IMR-90 (cell line): ENCODE measurements at regions not wholly inside any gene's neighbourhood (a gene's known extent, or its start where the extent isn't known, plus 50 kb on each side); places are given as distances from the start of the nearest gene placed in this dataset.

Experiments
- ATAC-seq: fragments of 200-7000 bp; cut with Tn5 transposase; 2 replicates; pipeline ENCODE4 v1.9.1; 2020; ENCODE audit warnings: low read depth, mild to moderate bottlenecking, moderate library complexity
- BruUV-seq: library from RNA; stranded (reverse); fragments of 400-500 nt; replicated peaks from 2 replicates; lab custom pipeline; 2021; lab: Mats Ljungman, UMichigan
- CTCF ChIA-PET: fragments of 300-600 bp; formaldehyde crosslinking; extraction: SDS; loops from one replicate; lab custom pipeline; 2021; ENCODE audit warnings: antibody characterized with exemption; lab: Yijun Ruan, JAX
- POLR2A ChIA-PET: fragments of 300-600 bp; sonication (Branson Sonifier 250); formaldehyde crosslinking; loops from one replicate; lab custom pipeline; 2022; ENCODE audit warnings: antibody characterized with exemption; ENCODE audit not compliant: unreplicated experiment; lab: Charles Lee
- DNase-seq: peaks from one replicate; pipeline ENCODE4 v3.0.0; 2013
- H2AFZ ChIP-seq: replicated peaks from 2 replicates; pipeline ENCODE3; 2013; ENCODE audit warnings: low read length, mild to moderate bottlenecking; ENCODE audit not compliant: poor library complexity
- H2AK5ac ChIP-seq: 2 replicates; pipeline ENCODE4 v1.6.1; 2013; ENCODE audit warnings: low read depth, low read length, inconsistent platforms
- H2AK9ac ChIP-seq: replicated peaks from 2 replicates; pipeline ENCODE3; 2013; ENCODE audit warnings: mild to moderate bottlenecking, low read depth, low read length, moderate library complexity; ENCODE audit not compliant: poor library complexity
- H2BK120ac ChIP-seq: 2 replicates; pipeline ENCODE4 v1.6.1; 2013; ENCODE audit warnings: low read depth, low read length, inconsistent platforms
- H2BK15ac ChIP-seq: 3 replicates; pipeline ENCODE4 v1.6.1; 2013; ENCODE audit warnings: low read depth, low read length, inconsistent platforms
- H2BK20ac ChIP-seq: 2 replicates; pipeline ENCODE4 v1.6.1; 2013; ENCODE audit warnings: low read depth, mild to moderate bottlenecking, inconsistent platforms, low read length, moderate library complexity
- H2BK5ac ChIP-seq: 2 replicates; pipeline ENCODE4 v1.6.1; 2013; ENCODE audit warnings: mild to moderate bottlenecking, low read depth, low read length, inconsistent platforms; ENCODE audit not compliant: poor library complexity, severe bottlenecking
- H3K14ac ChIP-seq: replicated peaks from 2 replicates; pipeline ENCODE4 v1.6.1; 2013; ENCODE audit warnings: low read depth, low read length, inconsistent platforms
- H3K18ac ChIP-seq: 2 replicates; pipeline ENCODE4 v1.6.1; 2013; ENCODE audit warnings: low read depth, low read length, control low read depth
- H3K23ac ChIP-seq: 2 replicates; pipeline ENCODE4 v1.6.1; 2013; ENCODE audit warnings: low read depth, low read length, inconsistent platforms
- H3K27ac ChIP-seq: 2 replicates; pipeline ENCODE4 v1.5.1; 2013; ENCODE audit warnings: mild to moderate bottlenecking, control low read depth, low read length; ENCODE audit not compliant: insufficient read depth
- H3K27me3 ChIP-seq: 2 replicates; pipeline ENCODE4 v1.6.1; 2013; ENCODE audit warnings: low read length; ENCODE audit not compliant: control insufficient read depth, insufficient read depth
- H3K36me3 ChIP-seq: 2 replicates; pipeline ENCODE4 v1.6.1; 2013; ENCODE audit warnings: low read length, mixed read lengths; ENCODE audit not compliant: control insufficient read depth, insufficient read depth
- H3K4ac ChIP-seq: 2 replicates; pipeline ENCODE4 v1.6.1; 2013; ENCODE audit warnings: low read depth, low read length, inconsistent platforms
- H3K4me1 ChIP-seq: 2 replicates; pipeline ENCODE4 v1.6.1; 2013; ENCODE audit warnings: low read length, mixed read lengths; ENCODE audit not compliant: control insufficient read depth, insufficient read depth
- H3K4me2 ChIP-seq: 2 replicates; pipeline ENCODE4 v1.6.1; 2013; ENCODE audit warnings: low read depth, mild to moderate bottlenecking, control low read depth, low read length, moderate library complexity
- H3K4me3 ChIP-seq: 2 replicates; pipeline ENCODE4 v1.5.1; 2013; ENCODE audit warnings: low read depth, mild to moderate bottlenecking, control low read depth, low read length, moderate library complexity; ENCODE audit not compliant: insufficient read depth
- H3K56ac ChIP-seq: 2 replicates; pipeline ENCODE4 v1.6.1; 2013; ENCODE audit warnings: low read length, inconsistent platforms; ENCODE audit not compliant: insufficient read depth; ENCODE audit errors: extremely low read depth
- H3K79me1 ChIP-seq, 2 experiments: 2 replicates each; pipeline ENCODE4 v1.6.1; 2013; ENCODE audit warnings: low read length in 2 of 2, inconsistent platforms in 1 of 2, low read depth in 1 of 2
- H3K9ac ChIP-seq: 2 replicates; pipeline ENCODE4 v1.6.1; 2013; ENCODE audit warnings: low read depth, low read length, control low read depth
- H3K9me1 ChIP-seq: 2 replicates; pipeline ENCODE4 v1.6.1; 2013; ENCODE audit warnings: low read length, inconsistent platforms; ENCODE audit not compliant: insufficient read depth
- H3K9me3 ChIP-seq: 2 replicates; pipeline ENCODE4 v1.6.1; 2013; ENCODE audit warnings: low read length; ENCODE audit not compliant: control insufficient read depth, insufficient read depth
- H4K20me1 ChIP-seq: 2 replicates; pipeline ENCODE4 v1.6.1; 2013; ENCODE audit warnings: low read length, inconsistent platforms; ENCODE audit not compliant: insufficient read depth
- H4K5ac ChIP-seq: 2 replicates; pipeline ENCODE4 v1.6.1; 2013; ENCODE audit warnings: mild to moderate bottlenecking, low read depth, low read length, control low read depth
- H4K8ac ChIP-seq, 2 experiments: 2 replicates each; pipeline ENCODE4 v1.6.1; 2013; ENCODE audit warnings: low read depth in 2 of 2, low read length in 2 of 2, control low read depth in 1 of 2, inconsistent platforms in 1 of 2
- H4K91ac ChIP-seq: 2 replicates; pipeline ENCODE4 v1.6.1; 2013; ENCODE audit warnings: low read depth, low read length, inconsistent platforms; ENCODE audit not compliant: insufficient read depth
- BHLHE40 ChIP-seq: fragments of 150-350 bp; IDR thresholded peaks from 2 replicates; pipeline ENCODE4 v1.6.1; 2016; ENCODE audit warnings: mild to moderate bottlenecking, low read depth, low read length
- CEBPB ChIP-seq: IDR thresholded peaks from 2 replicates; pipeline ENCODE4 v1.6.1; 2012; ENCODE audit warnings: low read depth, low read length, improper control_type of control experiment
- CHD1 ChIP-seq: IDR thresholded peaks from 2 replicates; pipeline ENCODE4 v1.6.1; 2012; ENCODE audit warnings: low read depth, low read length, improper control_type of control experiment
- FOS ChIP-seq: fragments of 150-350 bp; IDR thresholded peaks from 2 replicates; pipeline ENCODE4 v1.6.1; 2016; ENCODE audit warnings: low read depth, low read length
- MAFK ChIP-seq: IDR thresholded peaks from 2 replicates; pipeline ENCODE4 v1.6.1; 2012; ENCODE audit warnings: low read depth, low read length, improper control_type of control experiment
- MAZ ChIP-seq: IDR thresholded peaks from 2 replicates; pipeline ENCODE4 v1.6.1; 2012; ENCODE audit warnings: low read depth, mild to moderate bottlenecking, low read length, improper control_type of control experiment, moderate library complexity, borderline replicate concordance
- MXI1 ChIP-seq: IDR thresholded peaks from 2 replicates; pipeline ENCODE4 v1.6.1; 2012; ENCODE audit warnings: low read depth, mild to moderate bottlenecking, low read length, moderate library complexity, borderline replicate concordance
- NFE2L2 ChIP-seq: fragments of 150-350 bp; IDR thresholded peaks from 2 replicates; pipeline ENCODE4 v1.6.1; 2016; ENCODE audit warnings: low read depth, mild to moderate bottlenecking, low read length
- POLR2A ChIP-seq: IDR thresholded peaks from 2 replicates; pipeline ENCODE4 v1.6.1; 2012; ENCODE audit warnings: mild to moderate bottlenecking, low read depth, low read length
- RAD21 ChIP-seq: IDR thresholded peaks from 2 replicates; pipeline ENCODE4 v1.6.1; 2012; ENCODE audit warnings: low read length, improper control_type of control experiment
- RCOR1 ChIP-seq: IDR thresholded peaks from 2 replicates; pipeline ENCODE4 v1.6.1; 2012; ENCODE audit warnings: mild to moderate bottlenecking, low read length, improper control_type of control experiment; ENCODE audit not compliant: insufficient replicate concordance
- RFX5 ChIP-seq: IDR thresholded peaks from 2 replicates; pipeline ENCODE4 v1.8.0; 2012; ENCODE audit warnings: low read depth, mild to moderate bottlenecking, low read length, moderate library complexity
- SMC3 ChIP-seq: fragments of 150-350 bp; IDR thresholded peaks from 2 replicates; pipeline ENCODE4 v1.6.1; 2016; ENCODE audit warnings: low read depth, mild to moderate bottlenecking, antibody characterized with exemption, low read length, moderate library complexity
- WGBS, 2 experiments: methylation state at CpG; one replicate each; pipeline versions ENCODE4 v1.1.5 to v1.1.7; 2013; ENCODE audit warnings: missing lambda C conversion rate in 2 of 2; ENCODE audit not compliant: insufficient read length in 1 of 2; ENCODE audit errors: extremely low coverage in 2 of 2; 5-methylcytosine and 5-hydroxymethylcytosine counted together
- dilution Hi-C: fragments of 300-500 bp; cut with HindIII; formaldehyde crosslinking; loops from one replicate; pipeline ENCODE4 v1.14.3; 2018; ENCODE audit warnings: low sequenced_read_pairs; ENCODE audit not compliant: unreplicated experiment
- in situ Hi-C: fragments of 300-500 bp; cut with MboI; formaldehyde crosslinking; loops from 3 replicates; pipeline ENCODE4 v1.14.3; 2019; ENCODE audit warnings: low sequenced_read_pairs, inconsistent platforms, mixed read lengths
- intact Hi-C: fragments of 100-400 bp; cut with micrococcal nuclease; formaldehyde crosslinking; loops from 2 replicates; pipeline ENCODE4 v1.10.0; 2022
- TF ChIP-seq, protein P1 (sequence below): fragments of 150-350 bp; IDR thresholded peaks from 2 replicates; pipeline ENCODE4 v1.6.1; 2017; ENCODE audit warnings: mild to moderate bottlenecking, antibody characterized with exemption, low read length, low read depth
- TF ChIP-seq, protein P2 (sequence below): fragments of 150-350 bp; IDR thresholded peaks from 2 replicates; pipeline ENCODE4 v1.6.1; 2016; ENCODE audit warnings: low read depth, mild to moderate bottlenecking, low read length, moderate library complexity, borderline replicate concordance
- TF ChIP-seq, protein P3 (sequence below): conservative IDR thresholded peaks from 2 replicates; pipeline ENCODE4 v1.5.1; 2012; ENCODE audit warnings: mild to moderate bottlenecking, low read depth, low read length, improper control_type of control experiment

DNA sequence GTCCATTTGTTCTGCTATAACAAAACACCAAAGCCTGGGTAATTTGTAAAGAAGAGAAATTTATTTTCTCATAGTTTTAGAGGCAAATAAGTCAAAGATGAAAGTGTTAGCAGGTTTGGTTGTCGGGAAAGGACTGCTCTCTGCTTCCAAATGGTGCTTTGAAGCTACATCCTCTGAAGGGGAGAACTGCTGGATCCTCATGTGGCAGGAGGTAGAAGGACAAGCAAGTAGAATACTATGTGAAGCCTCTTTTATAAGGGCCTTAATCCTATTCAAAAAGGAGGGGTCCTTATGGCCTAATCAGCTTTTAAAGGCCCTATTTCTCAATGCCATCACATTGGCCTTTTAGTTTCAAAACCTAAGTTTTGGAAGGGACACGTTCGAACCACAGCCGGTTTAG is 826.0 kb upstream of the EPHA7 start:
- POLR2A ChIA-PET = no interaction called here
- Histone ChIP-seq H3K4me2 (no peak overlapping the region), H3K9ac (no peak overlapping the region), H3K9me3 (no peaks in the 10 kb centered on the region), H2BK20ac (no peak overlapping the region), H3K4me1 (no peaks in the 10 kb centered on the region), H4K91ac (no peak overlapping the region), H3K9me1 (no peaks in the 10 kb centered on the region), H3K14ac (no peak overlapping the region), H2BK120ac (no peak overlapping the region), H2AFZ (no peak overlapping the region), H4K20me1 (no peaks in the 10 kb centered on the region), H3K27ac (no peak overlapping the region), H3K4ac (no peak overlapping the region), H3K18ac (no peak overlapping the region), H3K36me3 (no peaks in the 10 kb centered on the region), H3K56ac (no peak overlapping the region), H2AK9ac (no peak overlapping the region), H4K8ac (no peak overlapping the region), H3K4me3 (no peak overlapping the region), H2BK15ac (no peak overlapping the region), H2AK5ac (no peak overlapping the region), H3K27me3 (no peaks in the 10 kb centered on the region), H3K79me1 (no peaks in the 10 kb centered on the region), H3K23ac (no peak overlapping the region), H4K5ac (no peak overlapping the region), H2BK5ac (no peak overlapping the region)
- dilution Hi-C loops = no loop called here
- no peak for TF ChIP-seq MAFK
- TF ChIP-seq POLR2A = no peak
- TF ChIP-seq, protein P1, sequence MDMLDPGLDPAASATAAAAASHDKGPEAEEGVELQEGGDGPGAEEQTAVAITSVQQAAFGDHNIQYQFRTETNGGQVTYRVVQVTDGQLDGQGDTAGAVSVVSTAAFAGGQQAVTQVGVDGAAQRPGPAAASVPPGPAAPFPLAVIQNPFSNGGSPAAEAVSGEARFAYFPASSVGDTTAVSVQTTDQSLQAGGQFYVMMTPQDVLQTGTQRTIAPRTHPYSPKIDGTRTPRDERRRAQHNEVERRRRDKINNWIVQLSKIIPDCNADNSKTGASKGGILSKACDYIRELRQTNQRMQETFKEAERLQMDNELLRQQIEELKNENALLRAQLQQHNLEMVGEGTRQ = no peak
- no peak for TF ChIP-seq CEBPB
- TF ChIP-seq, protein P2, sequence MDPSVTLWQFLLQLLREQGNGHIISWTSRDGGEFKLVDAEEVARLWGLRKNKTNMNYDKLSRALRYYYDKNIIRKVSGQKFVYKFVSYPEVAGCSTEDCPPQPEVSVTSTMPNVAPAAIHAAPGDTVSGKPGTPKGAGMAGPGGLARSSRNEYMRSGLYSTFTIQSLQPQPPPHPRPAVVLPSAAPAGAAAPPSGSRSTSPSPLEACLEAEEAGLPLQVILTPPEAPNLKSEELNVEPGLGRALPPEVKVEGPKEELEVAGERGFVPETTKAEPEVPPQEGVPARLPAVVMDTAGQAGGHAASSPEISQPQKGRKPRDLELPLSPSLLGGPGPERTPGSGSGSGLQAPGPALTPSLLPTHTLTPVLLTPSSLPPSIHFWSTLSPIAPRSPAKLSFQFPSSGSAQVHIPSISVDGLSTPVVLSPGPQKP = no peak
- TF ChIP-seq, protein P3, sequence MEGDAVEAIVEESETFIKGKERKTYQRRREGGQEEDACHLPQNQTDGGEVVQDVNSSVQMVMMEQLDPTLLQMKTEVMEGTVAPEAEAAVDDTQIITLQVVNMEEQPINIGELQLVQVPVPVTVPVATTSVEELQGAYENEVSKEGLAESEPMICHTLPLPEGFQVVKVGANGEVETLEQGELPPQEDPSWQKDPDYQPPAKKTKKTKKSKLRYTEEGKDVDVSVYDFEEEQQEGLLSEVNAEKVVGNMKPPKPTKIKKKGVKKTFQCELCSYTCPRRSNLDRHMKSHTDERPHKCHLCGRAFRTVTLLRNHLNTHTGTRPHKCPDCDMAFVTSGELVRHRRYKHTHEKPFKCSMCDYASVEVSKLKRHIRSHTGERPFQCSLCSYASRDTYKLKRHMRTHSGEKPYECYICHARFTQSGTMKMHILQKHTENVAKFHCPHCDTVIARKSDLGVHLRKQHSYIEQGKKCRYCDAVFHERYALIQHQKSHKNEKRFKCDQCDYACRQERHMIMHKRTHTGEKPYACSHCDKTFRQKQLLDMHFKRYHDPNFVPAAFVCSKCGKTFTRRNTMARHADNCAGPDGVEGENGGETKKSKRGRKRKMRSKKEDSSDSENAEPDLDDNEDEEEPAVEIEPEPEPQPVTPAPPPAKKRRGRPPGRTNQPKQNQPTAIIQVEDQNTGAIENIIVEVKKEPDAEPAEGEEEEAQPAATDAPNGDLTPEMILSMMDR = no peak
- TF ChIP-seq CHD1 = no peak
- TF ChIP-seq SMC3 = no peak
- no peak for TF ChIP-seq FOS
- TF ChIP-seq RCOR1 = no peak
- no peak for TF ChIP-seq RFX5
- TF ChIP-seq RAD21 = no peak
- no peak for TF ChIP-seq NFE2L2
- TF ChIP-seq MAZ = no peak
- no peak for TF ChIP-seq MXI1
- TF ChIP-seq BHLHE40 = no peak
- ATAC-seq = no peak
- WGBS, 2 experiments = no CpG with 5 or more reads among the region's 4 CpGs
- in situ Hi-C loops = no loop called here
- no TSS peak for BruUV-seq
- intact Hi-C loops = no loop called here
- CTCF ChIA-PET = no interaction called here
- no peak for DNase-seq
